HT1080 (cell line): ENCODE measurements at regions not wholly inside any gene's neighbourhood (a gene's known extent, or its start where the extent isn't known, plus 50 kb on each side); places are given as distances from the start of the nearest gene placed in this dataset.
"Not testable (repeated sequence)": the region's sequence is repeated elsewhere in the genome, so short reads cannot be mapped to it uniquely, and the experiment has no call there.

ENCODE experiments used
- DNase-seq: peaks from one replicate; pipeline ENCODE4 v3.0.0-alpha.2; 2015; ENCODE audit warnings: low read depth

DNA sequence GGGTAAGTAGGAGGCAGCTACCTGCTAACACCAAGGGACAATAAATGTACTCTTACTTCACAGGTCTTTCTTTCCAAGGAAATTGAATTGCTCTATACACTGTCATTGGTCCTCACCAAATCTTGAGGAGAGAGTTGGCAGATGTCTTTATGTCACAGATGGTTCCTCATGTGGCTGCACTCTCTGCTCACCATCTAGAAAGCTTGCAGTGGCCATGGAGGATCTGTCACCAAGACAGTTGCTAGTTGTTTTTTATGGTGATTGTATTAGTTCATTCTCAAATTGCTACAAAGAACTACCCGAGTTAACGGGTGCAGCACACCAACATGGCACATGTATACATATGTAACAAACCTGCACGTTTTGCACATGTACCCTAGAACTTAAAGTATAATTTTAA lies 613.3 kb downstream of the CENPC start:
- not testable (repeated sequence) for DNase-seq

DNA sequence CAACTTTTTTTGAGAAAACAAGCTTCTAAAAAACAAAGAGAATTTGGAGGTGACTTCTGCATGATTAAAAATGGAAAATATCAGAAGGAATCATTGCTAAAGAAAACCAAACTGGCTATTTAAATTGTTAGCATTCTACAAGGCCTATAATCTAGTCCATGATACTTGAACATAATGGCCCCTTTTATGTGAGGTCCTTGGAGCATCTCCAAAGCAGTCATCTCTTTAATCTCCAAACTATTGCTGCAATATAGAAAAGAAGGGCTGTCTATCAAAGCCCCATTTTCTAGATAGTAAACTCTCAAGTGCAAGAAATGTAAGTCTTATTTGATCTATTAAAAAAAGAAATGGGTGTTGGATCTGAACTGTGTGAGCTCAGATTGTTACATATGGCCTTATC lies 615.1 kb downstream of the CENPC start:
- no peak for DNase-seq

DNA sequence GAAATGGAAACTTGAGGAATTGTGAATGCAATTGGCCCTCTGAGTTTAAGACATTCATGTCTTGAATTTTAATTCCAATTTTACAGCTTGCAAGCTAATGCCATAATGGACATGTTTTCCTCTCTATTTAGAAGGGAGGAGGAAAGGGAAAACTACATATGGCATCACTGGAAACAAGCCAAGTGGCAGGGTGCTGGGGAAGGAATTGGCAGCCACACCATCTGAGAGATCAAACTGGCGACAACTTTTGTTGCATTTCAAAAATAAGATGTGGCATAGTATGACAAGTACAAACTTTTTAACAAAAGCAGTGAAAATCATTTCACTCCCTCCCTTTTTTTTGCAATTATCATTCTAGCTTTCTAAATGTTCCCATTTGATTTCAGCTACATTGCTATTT lies 615.6 kb downstream of the CENPC start:
- no peak for DNase-seq

DNA sequence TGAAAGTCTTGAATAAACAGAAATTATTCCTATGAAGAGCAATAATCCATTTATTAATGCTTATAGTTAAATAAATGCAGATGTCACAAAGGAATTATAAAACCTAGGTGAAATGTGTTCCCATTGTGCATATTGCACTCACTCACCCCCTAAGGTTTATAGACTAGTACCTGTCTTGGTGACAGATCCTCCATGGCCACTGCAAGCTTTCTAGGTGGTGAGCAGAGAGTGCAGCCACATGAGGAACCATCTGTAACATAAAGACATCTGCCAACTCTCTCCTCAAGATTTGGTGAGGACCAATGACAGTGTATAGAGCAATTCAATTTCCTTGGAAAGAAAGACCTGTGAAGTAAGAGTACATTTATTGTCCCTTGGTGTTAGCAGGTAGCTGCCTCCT lies 616.4 kb downstream of the CENPC start:
- not testable (repeated sequence) for DNase-seq

DNA sequence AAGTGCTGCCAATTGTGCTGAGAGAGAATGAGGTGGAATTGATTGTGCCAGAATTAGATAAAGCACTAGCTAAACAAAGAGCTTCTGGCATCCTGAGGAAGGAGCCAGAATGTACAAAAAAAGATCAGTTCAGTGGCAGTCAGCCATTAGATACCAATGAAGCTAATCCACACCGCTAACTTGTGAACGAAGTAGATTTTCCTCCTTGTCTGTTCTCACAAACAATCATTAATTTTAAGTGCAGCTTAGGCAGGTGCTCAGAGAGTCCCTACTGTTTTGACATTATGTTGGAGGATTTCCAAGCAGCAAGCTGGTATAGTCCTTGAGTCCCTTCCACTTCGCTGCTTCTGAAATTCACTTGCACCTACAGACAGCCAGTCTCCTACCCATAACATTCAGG lies 617.4 kb downstream of the CENPC start:
- no peak for DNase-seq

DNA sequence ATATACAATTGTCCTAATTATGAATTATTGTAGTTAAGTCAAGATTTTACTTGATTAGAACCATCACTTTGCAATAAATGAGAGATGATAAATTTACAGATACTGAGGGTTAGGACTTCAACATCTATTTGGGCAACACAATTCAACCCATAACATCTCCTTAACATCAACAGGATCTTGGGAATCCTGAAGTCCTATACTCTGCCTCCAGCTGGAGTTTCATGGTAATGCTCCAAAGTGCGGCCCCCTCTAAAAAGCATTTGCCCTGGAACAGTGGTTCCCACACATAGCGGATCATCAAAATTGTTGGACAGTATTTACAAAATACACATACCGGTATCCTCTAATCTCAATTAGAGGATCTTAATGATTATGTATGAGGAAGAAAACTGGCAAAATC lies 618.6 kb downstream of the CENPC start:
- no peak for DNase-seq

DNA sequence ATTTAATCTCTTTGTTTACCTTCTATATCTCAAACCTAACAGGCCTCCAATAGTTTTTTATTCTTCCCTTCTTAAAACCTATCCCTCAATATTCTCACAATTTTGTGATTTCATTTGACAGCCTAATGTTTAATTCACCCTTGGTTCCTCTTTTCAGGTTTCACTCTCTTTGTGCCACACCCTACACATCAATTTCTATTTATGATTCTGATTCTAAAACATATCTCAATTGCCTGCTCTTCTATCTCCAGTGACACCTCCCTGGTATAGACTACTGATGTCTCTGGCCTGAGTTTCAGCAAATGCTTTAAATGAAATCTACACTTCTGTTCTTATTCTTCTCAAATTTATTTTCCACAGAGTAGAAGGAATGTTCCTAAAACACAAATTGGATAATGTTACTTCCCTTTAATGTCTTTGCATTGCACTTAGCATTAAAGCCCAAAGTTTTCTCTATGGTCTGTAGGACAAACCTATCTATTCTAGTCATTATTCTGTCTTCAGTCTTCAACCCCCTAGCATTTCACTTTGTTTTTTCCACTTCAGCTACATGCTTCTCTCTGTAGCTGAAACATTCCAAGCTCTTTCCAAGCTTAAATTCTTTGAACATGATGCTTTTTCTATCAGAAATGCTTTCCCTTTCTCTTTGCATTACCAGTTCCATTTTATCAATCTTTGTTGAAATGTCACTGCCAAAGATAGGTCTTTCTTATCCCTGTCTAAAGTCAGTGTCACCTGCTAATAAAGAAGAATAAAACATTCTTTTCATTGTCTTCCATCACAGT lies 622.0 kb downstream of the CENPC start:
- DNase-seq = no peak

DNA sequence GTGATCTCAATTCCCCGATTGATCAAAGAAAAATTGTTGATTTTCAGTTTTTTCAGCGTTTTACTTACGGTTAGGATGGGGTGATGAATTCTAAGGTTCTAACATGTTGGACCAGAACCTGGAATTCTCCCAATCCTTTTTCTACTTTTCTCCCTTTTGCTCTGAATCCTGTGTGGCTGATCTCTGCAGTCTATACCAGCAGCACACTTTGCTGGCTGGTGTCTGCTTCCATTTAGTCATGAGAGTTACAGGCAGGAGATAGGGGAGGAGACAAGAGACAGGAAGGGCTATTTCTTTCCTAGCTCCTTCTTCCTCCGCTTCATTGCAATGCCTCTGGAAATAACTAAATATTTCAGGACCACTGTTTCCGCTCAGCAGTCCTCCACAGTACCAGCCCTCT lies 623.9 kb downstream of the CENPC start:
- no peak for DNase-seq

DNA sequence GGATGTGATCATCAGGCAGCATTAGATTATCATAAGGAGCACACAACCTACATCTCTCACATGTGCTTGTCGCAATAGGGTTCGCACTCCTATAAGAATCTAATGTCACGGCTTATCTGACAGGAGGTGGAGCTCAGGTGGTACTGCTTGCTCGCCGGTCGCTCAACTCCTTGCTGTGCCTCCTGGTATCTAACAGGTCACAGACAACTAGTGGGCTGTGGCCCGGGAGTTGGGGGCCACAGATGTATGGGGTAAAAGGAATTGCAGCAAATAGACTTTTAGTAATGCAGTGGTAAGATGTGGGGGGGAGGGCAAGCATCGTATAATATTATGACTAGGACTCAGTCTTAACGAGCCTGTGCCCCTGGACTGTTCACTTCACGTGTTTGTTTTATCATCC lies 624.8 kb downstream of the CENPC start:
- no peak for DNase-seq

DNA sequence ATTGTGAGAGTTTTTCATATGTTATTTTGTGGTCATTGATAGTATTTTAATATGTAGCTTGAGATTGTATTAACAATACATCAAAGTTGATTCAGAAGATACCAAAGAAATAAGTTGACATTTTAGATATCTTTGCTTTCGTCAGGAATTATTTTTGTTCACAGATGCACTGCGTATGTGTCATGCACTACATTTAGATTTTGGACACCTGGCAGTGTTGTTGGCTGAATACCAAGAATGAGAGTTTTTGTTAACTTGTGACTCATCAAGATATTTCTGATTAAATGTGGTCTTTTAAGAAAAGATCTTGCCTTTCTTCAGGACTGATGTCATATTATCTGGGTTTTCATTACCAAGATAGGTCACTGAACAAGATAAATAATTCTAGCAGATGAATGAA lies 633.4 kb downstream of the CENPC start:
- DNase-seq = peak; percentile 62

DNA sequence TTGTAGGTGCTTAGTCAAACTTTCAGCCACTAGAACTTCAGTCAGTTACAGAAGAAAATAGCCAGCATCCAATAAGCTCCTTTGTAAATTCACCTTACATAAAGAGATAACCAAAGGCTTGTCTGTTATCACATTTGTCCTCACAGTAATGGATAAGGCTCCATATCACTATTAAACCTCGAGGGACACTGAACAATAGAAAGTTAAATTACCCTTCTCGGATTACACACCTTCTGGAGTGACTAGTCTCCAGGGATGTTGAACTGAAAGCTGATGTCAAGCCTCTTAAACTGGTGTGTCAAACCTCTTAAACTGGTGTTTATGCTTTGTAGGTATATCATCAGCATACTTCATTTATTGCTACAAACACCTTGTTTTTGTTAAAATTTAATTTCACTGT lies 639.0 kb downstream of the CENPC start:
- no peak for DNase-seq

DNA sequence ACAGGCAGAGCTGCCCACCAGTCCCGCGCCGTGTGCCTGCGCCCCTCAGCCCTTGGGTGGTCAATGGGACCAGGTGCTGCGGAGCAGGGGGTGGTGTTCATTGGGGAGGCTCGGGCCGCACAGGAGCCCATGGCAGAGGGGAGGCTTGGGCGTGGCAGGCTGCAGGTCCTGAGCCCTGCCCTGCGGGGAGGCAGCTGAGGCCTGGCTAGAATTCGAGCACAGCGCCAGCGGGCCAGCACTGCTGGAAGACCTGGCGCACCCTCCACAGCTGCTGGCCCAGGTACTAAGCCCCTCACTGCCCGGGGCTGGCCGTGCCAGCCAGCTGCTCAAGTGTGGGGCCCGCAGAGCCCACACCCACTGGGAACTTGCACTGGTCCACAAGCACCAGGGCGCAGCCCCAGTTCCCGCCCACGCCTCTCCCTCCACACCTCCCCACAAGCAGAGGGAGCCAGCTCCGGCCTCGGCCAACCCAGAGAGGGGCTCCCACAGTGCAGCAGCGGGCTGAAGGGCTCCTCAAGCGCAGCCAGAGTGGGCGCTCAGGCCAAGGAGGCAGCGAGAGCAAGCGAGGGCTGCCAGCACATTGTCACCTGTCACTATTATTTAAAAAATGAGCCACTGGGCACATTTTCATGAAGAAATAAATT lies 645.8 kb downstream of the CENPC start:
- no peak for DNase-seq

DNA sequence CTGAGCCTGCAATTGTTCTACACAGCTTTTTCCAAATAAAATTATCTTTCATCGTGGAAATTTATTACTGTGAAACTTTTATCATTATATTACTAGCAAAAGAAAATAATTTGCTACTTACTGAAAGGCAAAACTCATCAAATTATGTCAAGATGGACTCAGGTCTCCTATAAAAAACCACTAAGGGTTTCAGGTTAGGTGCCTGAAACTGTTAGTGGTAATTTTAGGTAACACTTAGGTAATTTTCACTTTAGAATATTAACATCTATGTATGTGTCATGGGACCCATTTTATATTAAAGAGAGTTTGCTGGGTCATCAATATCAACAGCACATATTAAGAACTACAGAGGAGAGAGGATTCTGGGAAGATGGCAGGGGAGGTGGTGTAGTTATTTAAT lies 651.5 kb downstream of the CENPC start:
- no peak for DNase-seq

DNA sequence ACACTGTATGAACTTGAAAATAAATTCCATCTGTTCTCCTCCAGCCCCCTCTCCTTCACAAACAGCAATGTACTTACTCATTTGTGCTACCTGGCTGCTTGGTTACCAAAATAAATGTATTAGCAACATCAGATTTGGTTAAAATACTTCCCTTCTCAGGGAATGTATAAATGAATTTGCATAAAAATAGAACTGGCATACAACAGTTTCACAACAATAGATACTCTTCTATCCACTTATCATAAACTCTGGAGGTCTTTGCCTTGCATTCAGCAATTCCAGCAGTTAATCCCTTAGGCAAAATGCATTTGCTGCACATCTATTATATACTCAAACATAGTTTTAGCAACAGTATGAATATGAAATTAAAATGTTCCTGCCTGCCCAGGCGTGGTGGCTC lies 658.2 kb downstream of the CENPC start:
- no peak for DNase-seq

DNA sequence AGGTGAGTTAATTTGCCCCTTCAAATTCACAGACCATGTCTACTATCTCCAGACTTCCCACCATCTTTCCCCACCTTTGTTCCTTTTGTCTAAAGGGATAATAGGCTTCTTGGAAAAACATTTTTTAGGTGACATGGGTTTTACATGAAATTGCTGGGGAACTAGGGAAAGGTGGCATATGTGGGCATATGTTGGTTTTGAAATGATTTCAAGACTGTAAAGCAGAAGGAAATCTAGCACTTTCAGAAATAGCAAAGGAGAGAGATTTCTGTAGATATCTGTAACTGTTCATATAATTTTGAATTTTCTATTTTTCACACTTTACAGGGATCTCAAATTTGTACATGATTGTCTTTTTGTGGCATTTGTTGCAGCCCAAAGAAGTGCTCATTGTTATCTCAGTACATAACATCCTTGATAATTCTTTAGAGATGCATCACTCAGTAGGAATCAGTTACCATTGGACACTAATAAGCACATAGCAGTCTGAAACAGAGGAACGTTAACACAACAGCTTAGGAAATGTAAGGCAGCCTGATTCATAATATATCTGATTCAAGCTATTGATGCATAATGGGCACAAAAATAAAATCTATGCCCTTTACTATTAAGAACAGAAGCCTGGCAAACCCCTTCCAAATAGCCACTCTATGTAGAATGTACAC lies 659.7 kb downstream of the CENPC start:
- no peak for DNase-seq

DNA sequence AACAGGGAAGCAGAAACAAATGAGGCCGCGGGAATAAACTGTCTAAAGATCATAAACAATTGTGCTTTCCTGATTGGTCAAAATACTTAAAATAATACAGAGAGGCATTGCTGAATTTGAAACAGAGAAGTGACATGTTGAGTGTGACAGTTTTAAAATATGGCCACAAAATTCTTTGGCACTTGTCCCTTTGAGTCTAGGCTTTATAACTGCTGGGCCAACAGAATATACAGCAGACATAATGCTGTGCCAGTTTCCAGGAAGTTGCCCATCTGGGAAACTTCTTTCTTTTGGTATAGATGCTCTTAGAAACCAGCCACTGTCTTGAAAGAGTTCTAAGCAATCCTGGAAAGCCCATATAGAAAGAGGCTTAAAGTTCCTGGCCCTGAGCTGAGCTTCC lies 668.4 kb downstream of the CENPC start:
- DNase-seq = no peak

DNA sequence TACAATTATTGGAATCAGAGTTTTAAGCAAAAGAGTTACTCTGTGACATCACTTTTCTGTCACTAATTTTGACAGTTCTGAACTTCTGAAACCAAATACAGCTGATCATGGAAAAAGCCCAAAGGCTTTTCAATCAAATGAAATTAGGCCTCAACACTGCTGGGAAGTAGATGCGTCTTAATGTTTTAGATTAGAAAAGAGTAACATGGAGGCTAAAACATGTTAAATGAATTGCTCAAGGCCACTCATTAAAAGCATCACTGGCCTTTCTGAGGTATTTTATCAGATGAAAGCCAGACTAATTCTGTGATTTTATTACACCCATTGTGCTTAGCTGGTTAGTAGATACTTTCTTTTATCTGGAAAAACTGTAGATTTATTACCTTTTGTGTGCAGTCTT lies 672.6 kb downstream of the CENPC start:
- no peak for DNase-seq

DNA sequence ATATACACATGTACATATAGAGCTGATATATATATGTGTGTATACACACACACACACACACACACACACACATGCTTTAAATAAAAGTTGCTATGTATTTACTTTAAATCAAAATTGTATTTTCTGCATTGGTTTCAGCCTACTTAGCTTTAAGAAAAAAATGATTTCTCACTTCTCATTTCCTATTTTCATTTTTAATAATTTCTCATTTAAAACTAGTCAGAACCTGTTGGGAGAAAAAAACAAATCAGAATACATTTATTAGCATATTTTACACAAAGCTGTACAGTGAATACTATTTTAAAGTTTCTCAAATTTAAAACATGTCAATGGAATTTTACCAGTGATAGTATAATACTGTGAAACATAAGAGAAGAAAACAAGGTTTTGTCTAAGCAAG lies 681.8 kb downstream of the CENPC start:
- no peak for DNase-seq

DNA sequence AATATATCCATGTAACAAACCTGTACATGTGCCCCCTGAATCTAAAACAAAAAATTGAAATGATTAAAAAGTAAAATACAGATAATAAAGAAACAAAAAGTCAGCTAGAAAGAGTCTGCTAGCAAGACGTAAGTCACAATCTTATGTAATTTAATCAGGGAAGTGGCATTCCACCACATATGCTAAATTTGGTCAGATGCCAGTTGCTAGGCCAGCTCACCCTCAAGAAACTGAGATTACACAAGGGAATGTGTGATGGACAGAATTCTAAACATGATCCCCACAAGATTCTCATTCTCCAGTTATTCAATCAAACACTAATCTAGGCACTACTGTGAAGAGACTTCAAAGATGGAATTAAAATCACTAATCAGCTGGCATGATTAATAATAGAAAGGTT lies 689.3 kb downstream of the CENPC start:
- peak; percentile 39 for DNase-seq

DNA sequence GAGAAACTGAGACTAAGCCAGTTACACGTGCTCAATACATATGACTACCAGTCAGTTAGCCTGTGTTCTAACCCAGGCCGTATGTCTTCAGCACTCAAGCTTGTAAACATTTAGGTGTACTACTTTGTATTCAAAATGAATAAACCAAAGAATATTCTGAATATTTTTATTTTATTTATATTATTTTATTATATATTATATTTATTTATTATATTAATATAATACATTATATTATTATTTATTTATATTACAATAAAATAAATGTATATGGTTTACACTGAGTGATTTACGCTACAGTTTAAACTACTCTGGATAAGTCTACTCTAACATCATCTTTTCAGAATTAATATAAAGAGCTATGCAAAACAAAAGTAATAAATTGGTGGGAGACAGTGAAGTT lies 691.5 kb downstream of the CENPC start:
- DNase-seq = no peak

DNA sequence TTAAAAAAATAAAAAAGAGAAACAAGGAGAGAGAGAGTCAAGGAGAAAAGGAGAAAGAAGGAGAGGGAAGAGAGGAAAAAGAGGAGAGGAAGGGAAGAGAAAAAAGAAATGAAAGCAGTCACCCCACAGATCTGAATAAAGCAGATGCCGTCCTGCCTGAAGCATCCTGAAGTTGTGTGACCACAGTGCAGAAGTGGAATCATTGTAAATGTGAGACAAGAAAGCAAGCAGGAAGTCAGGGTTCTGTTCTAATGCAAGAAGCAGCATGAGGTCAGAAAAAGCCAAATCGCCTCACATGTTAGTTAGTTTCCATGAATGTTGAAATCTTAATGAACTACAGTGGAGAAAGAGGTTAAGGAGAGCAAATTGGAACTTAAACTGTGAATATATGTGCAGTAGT lies 692.5 kb downstream of the CENPC start:
- no peak for DNase-seq

DNA sequence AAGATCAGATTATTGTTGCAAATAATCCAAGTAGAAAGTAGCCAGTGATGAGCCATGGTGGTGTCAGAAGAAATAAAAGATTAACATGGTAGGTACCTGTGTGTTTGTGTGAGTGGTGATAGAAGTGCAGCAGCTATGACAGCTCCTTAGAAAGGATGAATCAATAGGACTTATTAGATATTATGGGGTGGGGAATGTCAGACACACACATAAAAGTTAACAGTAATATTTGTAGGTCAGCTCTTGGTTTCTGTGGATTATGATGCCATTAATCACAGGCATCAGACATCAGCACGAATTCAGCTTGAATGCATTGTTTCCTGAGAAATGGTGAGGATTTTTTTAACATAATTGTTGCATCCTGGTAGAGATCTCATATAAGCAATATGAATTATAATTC lies 695.7 kb downstream of the CENPC start:
- no peak for DNase-seq

DNA sequence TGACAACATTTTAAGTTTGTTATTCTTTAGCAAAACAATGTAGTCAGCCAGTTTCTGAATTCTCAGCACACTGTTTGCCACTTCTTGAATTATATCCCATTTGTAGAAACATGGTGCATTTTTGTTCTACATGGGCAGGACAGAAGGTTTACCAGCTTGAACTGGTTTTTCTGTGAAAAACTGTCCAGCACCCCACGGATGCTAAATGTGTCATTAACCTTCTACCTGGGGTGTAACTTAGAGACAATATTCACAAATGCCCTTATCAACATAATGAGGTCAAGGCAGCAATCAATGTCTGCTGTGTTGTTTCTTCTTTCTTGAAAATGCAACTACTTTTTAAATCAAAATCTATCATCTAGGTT lies 702.6 kb downstream of the CENPC start:
- DNase-seq = no peak
